ENCODE measurements at regions not wholly inside any gene's neighbourhood (a gene's known extent, or its start where the extent isn't known, plus 50 kb on each side); places are given as distances from the start of the nearest gene placed in this dataset.

- TF ChIP-seq EZH2 (IDR thresholded peaks at IDR 0.05; ENCODE audit: borderline replicate concordance), result no peak
- no peak for TF ChIP-seq CTCF (IDR thresholded peaks at IDR 0.05; ENCODE audit: poor library complexity)
These were observed 601.4 kb upstream of the MGMT start for GRCh38 chr10:128865436-128866195.
